GM23338 (cell line): ENCODE measurements at regions not wholly inside any gene's neighbourhood (a gene's known extent, or its start where the extent isn't known, plus 50 kb on each side); places are given as distances from the start of the nearest gene placed in this dataset.

Source experiments
- ATAC-seq: fragments of 200-7000 bp; cut with Tn5 transposase; 3 replicates; pipeline ENCODE4 v1.9.1; 2020
- DNase-seq: peaks from one replicate; pipeline ENCODE4 v3.0.0-alpha.2; 2015; ENCODE audit warnings: low spot score
- H2AFZ ChIP-seq: fragments of 200-600 bp; sonication (generic); 2 replicates; pipeline ENCODE4 v1.8.0; 2016; ENCODE audit warnings: antibody characterized with exemption, mild to moderate bottlenecking, moderate library complexity
- H3F3A ChIP-seq: fragments of 200-600 bp; sonication (generic); replicated peaks from 2 replicates; pipeline ENCODE4 v1.8.0; 2017; ENCODE audit warnings: antibody characterized with exemption, mixed run types, low read depth
- H3K27ac ChIP-seq: fragments of 200-600 bp; sonication (generic); 2 replicates; pipeline ENCODE4 v1.6.1; 2016; ENCODE audit warnings: low read depth
- H3K27me3 ChIP-seq: fragments of 200-600 bp; sonication (generic); 2 replicates; pipeline ENCODE4 v1.8.0; 2016; ENCODE audit warnings: mild to moderate bottlenecking, mixed run types, moderate library complexity; ENCODE audit not compliant: insufficient read depth
- H3K36me3 ChIP-seq: fragments of 200-600 bp; sonication (generic); 2 replicates; pipeline ENCODE4 v1.8.0; 2016; ENCODE audit warnings: mild to moderate bottlenecking; ENCODE audit not compliant: insufficient read depth
- H3K4me1 ChIP-seq: fragments of 200-600 bp; sonication (generic); 2 replicates; pipeline ENCODE4 v1.8.0; 2016; ENCODE audit warnings: mild to moderate bottlenecking, moderate library complexity; ENCODE audit not compliant: insufficient read depth
- H3K4me2 ChIP-seq: fragments of 200-600 bp; sonication (generic); 2 replicates; pipeline ENCODE4 v1.7.1; 2017; ENCODE audit warnings: mixed run types
- H3K4me3 ChIP-seq: fragments of 200-600 bp; sonication (generic); 2 replicates; pipeline ENCODE4 v1.6.1; 2016; ENCODE audit warnings: mixed run types
- H3K79me2 ChIP-seq: fragments of 200-600 bp; sonication (generic); replicated peaks from 2 replicates; pipeline ENCODE4 v1.8.0; 2017; ENCODE audit warnings: mild to moderate bottlenecking; ENCODE audit not compliant: insufficient read depth
- H3K9me2 ChIP-seq: fragments of 200-600 bp; sonication (generic); 2 replicates; pipeline ENCODE4 v1.8.0; 2017; ENCODE audit not compliant: insufficient read depth
- H4K20me1 ChIP-seq: fragments of 200-600 bp; sonication (generic); replicated peaks from 2 replicates; pipeline ENCODE4 v1.8.0; 2017; ENCODE audit warnings: mild to moderate bottlenecking; ENCODE audit not compliant: insufficient read depth
- H3K27ac Mint-ChIP-seq: 2 replicates; pipeline ENCODE4 v1.8.0; 2020; ENCODE audit warnings: inconsistent platforms, mild to moderate bottlenecking, moderate library complexity, mixed read lengths
- H3K27me3 Mint-ChIP-seq: 3 replicates; pipeline ENCODE4 v1.8.0; 2022; ENCODE audit warnings: low read depth, mild to moderate bottlenecking, moderate library complexity, mixed read lengths, inconsistent platforms; ENCODE audit not compliant: insufficient read depth, poor library complexity
- H3K36me3 Mint-ChIP-seq: 3 replicates; pipeline ENCODE4 v1.8.0; 2021; ENCODE audit warnings: low read depth, mild to moderate bottlenecking, inconsistent platforms, moderate library complexity, mixed read lengths
- H3K4me1 Mint-ChIP-seq: 3 replicates; pipeline ENCODE4 v1.8.0; 2020; ENCODE audit warnings: mild to moderate bottlenecking, inconsistent platforms, mixed read lengths
- H3K4me3 Mint-ChIP-seq: 3 replicates; pipeline ENCODE4 v1.8.0; 2021; ENCODE audit warnings: moderate library complexity, mild to moderate bottlenecking, inconsistent platforms, mixed read lengths
- H3K9me3 Mint-ChIP-seq: 3 replicates; pipeline ENCODE4 v1.8.0; 2020; ENCODE audit warnings: moderate library complexity, mild to moderate bottlenecking, inconsistent platforms, mixed read lengths
- CREB1 ChIP-seq: fragments of 250-450 bp; sonication (Bioruptor Pico); IDR thresholded peaks from 2 replicates; pipeline ENCODE4 v1.5.0; 2020; ENCODE audit warnings: low read depth, mild to moderate bottlenecking, moderate library complexity
- CTCF ChIP-seq, 2 experiments: fragments of 200-600 bp in 1 of 2; sonication (generic) in 1 of 2; conservative IDR thresholded peaks; 2 replicates each; pipeline versions ENCODE4 v1.5.1 to v1.6.1; 2016 to 2017; ENCODE audit warnings: antibody characterized with exemption in 2 of 2, low read depth in 2 of 2, mild to moderate bottlenecking in 2 of 2, moderate library complexity in 1 of 2
- ETS1 ChIP-seq: IDR thresholded peaks from 2 replicates; pipeline ENCODE4 v1.6.1; 2016; ENCODE audit warnings: antibody characterized with exemption
- EZH2 ChIP-seq: fragments of 200-600 bp; sonication (generic); IDR thresholded peaks from one replicate; pipeline ENCODE4 v1.8.0; 2017; ENCODE audit warnings: antibody characterized with exemption, mild to moderate bottlenecking, low read depth; ENCODE audit not compliant: unreplicated experiment
- EZH2phosphoT487 ChIP-seq: fragments of 200-600 bp; sonication (generic); IDR thresholded peaks from one replicate; pipeline ENCODE4 v1.8.1; 2018; ENCODE audit warnings: antibody characterized with exemption; ENCODE audit not compliant: unreplicated experiment
- JUNB ChIP-seq: IDR thresholded peaks from one replicate; pipeline ENCODE4 v1.6.1; 2016; ENCODE audit warnings: antibody characterized with exemption; ENCODE audit not compliant: unreplicated experiment
- NANOG ChIP-seq: IDR thresholded peaks from 2 replicates; pipeline ENCODE4 v1.6.1; 2016; ENCODE audit warnings: antibody characterized with exemption, borderline replicate concordance
- POLR2AphosphoS5 ChIP-seq: IDR thresholded peaks from 2 replicates; pipeline ENCODE4 v1.6.1; 2016; ENCODE audit warnings: antibody characterized with exemption, low read depth
- REST ChIP-seq: IDR thresholded peaks from one replicate; pipeline ENCODE4 v1.6.1; 2018; ENCODE audit warnings: antibody characterized with exemption; ENCODE audit not compliant: unreplicated experiment
- STAT1 ChIP-seq: IDR thresholded peaks from one replicate; pipeline ENCODE4 v1.6.1; 2016; ENCODE audit warnings: antibody characterized with exemption; ENCODE audit not compliant: unreplicated experiment
- ZNF114 ChIP-seq: fragments of 250-450 bp; sonication (Bioruptor Pico); IDR thresholded peaks from 2 replicates; pipeline ENCODE4 v1.5.0; 2020; ENCODE audit warnings: mild to moderate bottlenecking, moderate library complexity
- ZNF331 ChIP-seq: fragments of 250-450 bp; sonication (Bioruptor Pico); IDR thresholded peaks from 2 replicates; pipeline ENCODE4 v1.5.0; 2020; ENCODE audit warnings: low read depth, mild to moderate bottlenecking, moderate library complexity
- ZNF462 ChIP-seq: fragments of 250-450 bp; sonication (Bioruptor Pico); IDR thresholded peaks from 2 replicates; pipeline ENCODE4 v1.5.0; 2020; ENCODE audit warnings: mild to moderate bottlenecking, moderate library complexity

GRCh38 chr12:124699909-124700308, 132.5 kb upstream of the NCOR2 start:
- peaks cover 10% of the 10 kb centered on the region for H3K27me3 Mint-ChIP-seq
- Histone ChIP-seq H3F3A (no peaks in the 10 kb centered on the region; the same call in 1 of the 2 replicates), H3K27me3 (no peaks in the 10 kb centered on the region), H4K20me1 (no peaks in the 10 kb centered on the region), H3K4me1 (no peaks in the 10 kb centered on the region), H3K9me2 (no peaks in the 10 kb centered on the region), H2AFZ (no peak overlapping the region), H3K79me2 (no peaks in the 10 kb centered on the region), H3K36me3 (no peaks in the 10 kb centered on the region), H3K27ac (no peak overlapping the region), H3K4me3 (no peak overlapping the region), H3K4me2 (no peak overlapping the region)
- no peaks in the 10 kb centered on the region for H3K36me3 Mint-ChIP-seq
- TF ChIP-seq ZNF462: no peak
- TF ChIP-seq ZNF114 (CRISPR knock-in tag): no peak
- no peak for TF ChIP-seq CREB1
- TF ChIP-seq POLR2AphosphoS5: no peak
- no peak for TF ChIP-seq REST
- no peak for TF ChIP-seq ETS1
- TF ChIP-seq EZH2phosphoT487: no peak
- no peak for TF ChIP-seq JUNB
- TF ChIP-seq EZH2: no peak
- TF ChIP-seq CTCF (conservative IDR thresholded peaks at IDR 0.05; ENCODE audit: low read depth in 2 of 2): no peak
- no peak for TF ChIP-seq NANOG
- TF ChIP-seq ZNF331 (CRISPR knock-in tag): no peak
- no peak for TF ChIP-seq STAT1
- DNase-seq (no peak), ATAC-seq (no peak)
- H3K27ac Mint-ChIP-seq: no peak overlapping the region
- H3K9me3 Mint-ChIP-seq: no peaks in the 10 kb centered on the region; the same call in 2 of the 3 replicates
- no peak overlapping the region for H3K4me3 Mint-ChIP-seq
- H3K4me1 Mint-ChIP-seq: peaks cover 5% of the 10 kb centered on the region; the same call in 1 of the 3 replicates
